Stomach (tissue), 8 donors: ENCODE measurements at regions not wholly inside any gene's neighbourhood (a gene's known extent, or its start where the extent isn't known, plus 50 kb on each side); places are given as distances from the start of the nearest gene placed in this dataset.

Source experiments
- DNase-seq, 2 donors: peaks; one replicate each; pipeline versions ENCODE4 v3.0.0 to v3.0.0-alpha.2; 2013 to 2019
- H3K27ac ChIP-seq, 5 donors: fragments of 200-600 bp in 4 of 5; sonication (generic) in 4 of 5; one replicate each; pipeline ENCODE4 v1.5.1; 2013 to 2019; ENCODE audit warnings: mild to moderate bottlenecking in 1 of 5, moderate library complexity in 1 of 5
- H3K27me3 ChIP-seq, 3 donors: fragments of 200-600 bp; sonication (generic); one replicate each; pipeline ENCODE4 v1.5.1; 2017 to 2019; ENCODE audit warnings: mixed run types in 1 of 3
- H3K36me3 ChIP-seq, 4 donors: fragments of 200-600 bp; sonication (generic); 1 replicate in 3 of 4; 2 replicates in 1 of 4; pipeline ENCODE4 v1.5.1; 2016 to 2019
- H3K4me1 ChIP-seq, 4 donors: fragments of 200-600 bp; sonication (generic); one replicate each; pipeline ENCODE4 v1.5.1; 2016 to 2019
- H3K4me3 ChIP-seq, 4 donors: fragments of 200-600 bp; sonication (generic) in 3 of 4; one replicate each; pipeline ENCODE4 v1.5.1; 2016 to 2019; ENCODE audit warnings: mild to moderate bottlenecking in 1 of 4
- H3K9me3 ChIP-seq, 4 donors: fragments of 200-600 bp; sonication (generic); one replicate each; pipeline ENCODE4 v1.5.1; 2016 to 2019
- EP300 ChIP-seq: sonication (generic); formaldehyde crosslinking; IDR thresholded peaks from one replicate; pipeline ENCODE4 v1.6.1; 2017; ENCODE audit warnings: antibody characterized with exemption
- POLR2AphosphoS5 ChIP-seq, 3 donors: sonication (generic); formaldehyde crosslinking; IDR thresholded peaks; one replicate each; pipeline ENCODE4 v1.6.1; 2016; ENCODE audit warnings: antibody characterized with exemption in 3 of 3
- WGBS, 5 donors: extraction: QIAGEN DNeasy Blood & Tissue Kit in 3 of 5; methylation state at CpG; one replicate each; pipeline versions ENCODE4 v1.1.5 to v1.1.7; 2013 to 2018; 5-methylcytosine and 5-hydroxymethylcytosine counted together
- intact Hi-C: fragments of 100-400 bp; cut with DNase I; formaldehyde crosslinking; loops from one replicate; pipeline ENCODE4 v1.15.1; 2023; ENCODE audit warnings: low total_unique reads
- donor health status: healthy with polysubstance abuse.
- donor health status: Bipolar disorder and iron deficiency.
- donor health status: healthy.

DNA sequence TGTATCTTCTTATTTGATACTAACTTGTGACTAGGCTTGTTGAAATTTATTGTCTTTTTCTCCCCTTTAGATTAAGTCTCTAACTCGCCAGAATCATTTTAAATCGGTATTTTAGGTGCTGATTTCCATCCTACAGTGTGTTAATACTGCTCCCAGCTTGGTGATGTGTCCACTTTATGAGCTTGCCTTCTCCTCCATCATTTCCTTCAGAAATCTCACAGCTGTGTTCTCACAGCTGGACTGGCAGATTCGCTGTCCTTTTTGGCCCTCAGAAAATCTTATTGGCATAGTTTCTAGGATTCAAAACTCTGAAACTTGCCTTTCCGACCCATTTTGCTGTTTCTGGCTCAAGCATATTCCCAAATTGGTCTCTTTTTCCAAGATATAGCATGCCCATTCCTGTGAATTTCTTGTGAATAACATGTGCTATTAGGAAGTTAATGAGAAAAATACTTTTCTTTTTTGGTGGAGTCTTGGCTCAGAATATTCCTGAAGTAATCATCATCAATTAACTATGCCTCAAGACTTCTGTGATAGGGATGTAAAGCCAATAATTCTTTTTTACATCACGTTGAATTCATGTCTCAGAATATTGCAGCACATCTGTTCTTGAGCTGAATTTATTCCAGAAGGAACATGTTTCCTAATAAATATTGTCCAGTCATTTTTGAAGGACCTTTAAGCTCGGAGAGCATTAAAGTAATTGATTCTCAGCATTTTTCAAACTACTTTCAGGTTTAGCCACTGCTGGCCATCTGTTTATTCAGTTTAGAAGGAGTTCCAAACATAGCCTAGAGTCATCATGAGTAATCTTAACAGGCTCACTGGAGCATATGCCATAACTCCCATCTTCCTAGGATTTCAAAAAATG, 50.0 kb upstream of the USP44 start:
- Histone ChIP-seq H3K36me3 (no peaks in the 10 kb centered on the region), H3K4me1 (peaks cover 0 to 10% (median 5%) of the 10 kb centered on the region in 4 donors), H3K4me3 (no peak overlapping the region), H3K27me3 (no peaks in the 10 kb centered on the region), H3K27ac (peak overlapping the region in 2 of 5 donors; percentile 19 to 64), H3K9me3 (no peaks in the 10 kb centered on the region)
- intact Hi-C loops, result no loop called here
- WGBS, 5 donors, result 56 to 74% (median 68%) methylated on average over 6 of the region's 6 CpGs
- TF ChIP-seq EP300, result no peak
- TF ChIP-seq POLR2AphosphoS5 (IDR thresholded peaks at IDR 0.05), result peak in 1 of 3 donors; percentile 14
- no peak for DNase-seq
